Right lung (tissue), 2 donors: ENCODE measurements at regions not wholly inside any gene's neighbourhood (a gene's known extent, or its start where the extent isn't known, plus 50 kb on each side); places are given as distances from the start of the nearest gene placed in this dataset.

ENCODE experiments used
- DNase-seq, 2 donors: peaks; one replicate each; pipeline ENCODE4 v3.0.0-alpha.2; 2013

DNA sequence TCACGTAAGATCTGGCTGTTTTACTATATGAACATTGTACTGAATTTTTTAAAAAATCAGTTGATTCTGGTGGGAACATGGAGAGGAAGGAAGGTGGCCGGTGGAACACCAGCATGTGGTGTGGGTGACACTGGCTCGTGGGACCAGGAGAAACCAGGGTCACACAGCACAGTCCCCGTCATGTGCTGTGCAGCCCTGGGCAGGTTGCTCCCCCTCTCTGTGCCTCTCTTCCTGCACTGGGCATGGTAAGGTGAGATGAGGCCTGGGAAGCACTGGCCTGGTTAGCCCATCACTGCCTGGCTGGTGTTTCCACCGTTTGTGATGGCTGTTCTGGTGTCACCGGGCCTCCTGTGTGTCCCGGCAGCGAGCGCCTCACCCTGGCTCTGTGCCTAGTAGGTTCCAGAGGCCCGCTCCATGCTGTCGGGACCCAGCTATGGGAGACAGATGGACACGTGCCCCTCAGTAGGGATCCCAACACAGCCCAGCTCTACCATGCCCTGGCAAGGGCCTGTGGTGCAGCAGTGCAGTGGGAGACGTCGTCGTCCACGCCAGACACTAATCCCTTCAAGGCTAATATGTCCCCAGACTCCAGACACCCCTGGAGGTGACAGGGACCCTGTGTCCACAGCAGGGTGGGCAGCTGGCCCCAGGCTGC is 88.2 kb upstream of the LINC01488 start:
- DNase-seq: no peak

DNA sequence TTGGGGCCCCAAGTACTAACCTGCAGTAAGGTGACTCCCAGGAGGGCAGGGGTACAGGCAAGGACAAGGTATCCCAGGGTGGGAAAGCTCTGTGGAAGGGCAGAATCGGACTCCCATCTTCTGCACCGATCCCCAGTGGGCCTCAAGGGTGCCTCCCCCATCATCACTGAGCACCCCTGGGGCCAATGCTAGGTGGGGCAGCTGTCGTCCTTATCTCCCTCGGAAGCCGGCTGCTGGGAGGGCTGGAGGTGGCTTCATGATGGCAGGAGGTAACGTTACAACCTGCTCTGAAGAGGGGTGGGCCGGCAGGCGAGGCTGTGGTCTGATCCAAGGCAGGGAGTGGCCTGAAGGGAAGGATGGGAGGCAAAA is 87.6 kb upstream of the LINC01488 start:
- DNase-seq: no peak

DNA sequence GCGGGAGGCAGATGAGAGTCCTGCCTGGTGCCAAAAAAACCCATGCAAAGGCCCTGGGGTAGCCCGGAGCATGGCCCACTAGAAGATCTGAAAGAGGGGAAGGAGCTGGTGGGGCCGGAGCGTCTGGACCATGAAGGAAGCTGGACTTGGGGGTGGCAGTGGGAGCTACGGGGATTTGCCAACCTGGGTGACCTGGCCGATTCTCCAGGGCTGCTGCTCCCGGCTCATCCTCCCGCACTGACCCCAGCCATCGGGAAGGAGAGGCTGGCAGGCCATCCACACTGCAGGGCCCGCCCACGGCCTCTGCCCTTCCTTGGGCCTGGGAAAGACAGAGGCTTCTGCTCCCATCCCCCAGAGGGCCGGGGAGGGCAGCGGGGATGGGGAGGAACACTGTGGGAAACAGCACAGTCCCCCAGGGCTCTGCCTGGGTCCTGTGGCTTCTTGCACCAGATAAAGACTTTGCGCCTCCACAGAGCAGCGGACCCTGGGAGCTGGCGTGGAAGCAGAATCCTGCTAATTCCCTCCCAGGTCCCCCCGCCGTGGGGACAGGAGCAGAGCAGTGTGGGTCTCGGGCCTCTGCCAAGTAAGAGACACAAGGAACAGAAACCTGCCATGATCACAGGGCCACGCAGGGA is 87.1 kb upstream of the LINC01488 start:
- no peak for DNase-seq

DNA sequence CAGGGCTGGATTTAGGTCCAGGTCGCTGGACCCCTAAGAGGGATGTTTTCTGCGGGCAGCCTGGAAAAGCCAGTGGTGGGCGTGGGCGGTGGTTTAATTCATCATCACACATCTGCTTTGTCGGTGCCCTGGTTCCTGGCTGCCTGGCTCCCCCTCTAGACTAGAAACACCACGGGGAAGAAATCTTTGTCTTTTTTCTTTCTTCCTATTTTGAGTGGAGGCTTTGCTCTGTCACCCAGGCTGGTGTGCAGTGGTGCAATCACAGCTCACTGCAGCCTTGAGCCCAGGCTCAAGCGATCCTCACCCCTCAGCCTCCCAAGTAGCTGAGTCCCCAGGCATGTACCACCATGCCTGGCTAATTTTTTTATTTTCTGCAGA is 86.6 kb upstream of the LINC01488 start:
- DNase-seq: no peak

DNA sequence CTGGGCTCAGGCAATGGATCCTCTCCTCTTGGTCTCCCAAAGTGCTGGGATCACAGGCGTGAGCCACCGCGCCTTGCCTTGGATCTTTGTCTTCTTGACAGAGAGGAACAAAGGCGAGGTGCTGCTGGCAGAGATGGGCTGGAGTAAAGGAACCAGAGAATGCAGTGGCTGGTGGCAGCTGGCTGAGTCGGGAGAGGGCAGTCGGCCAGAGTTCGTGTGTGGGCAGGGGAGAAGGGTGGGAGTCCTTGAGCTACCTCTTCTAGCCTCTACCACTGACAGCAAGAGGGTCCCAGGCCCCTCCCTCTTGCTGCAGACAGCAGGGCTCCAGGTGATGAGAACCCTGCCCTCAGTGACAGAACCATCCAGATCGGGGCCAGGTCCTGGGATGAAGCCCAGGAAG is 86.2 kb upstream of the LINC01488 start:
- no peak for DNase-seq

DNA sequence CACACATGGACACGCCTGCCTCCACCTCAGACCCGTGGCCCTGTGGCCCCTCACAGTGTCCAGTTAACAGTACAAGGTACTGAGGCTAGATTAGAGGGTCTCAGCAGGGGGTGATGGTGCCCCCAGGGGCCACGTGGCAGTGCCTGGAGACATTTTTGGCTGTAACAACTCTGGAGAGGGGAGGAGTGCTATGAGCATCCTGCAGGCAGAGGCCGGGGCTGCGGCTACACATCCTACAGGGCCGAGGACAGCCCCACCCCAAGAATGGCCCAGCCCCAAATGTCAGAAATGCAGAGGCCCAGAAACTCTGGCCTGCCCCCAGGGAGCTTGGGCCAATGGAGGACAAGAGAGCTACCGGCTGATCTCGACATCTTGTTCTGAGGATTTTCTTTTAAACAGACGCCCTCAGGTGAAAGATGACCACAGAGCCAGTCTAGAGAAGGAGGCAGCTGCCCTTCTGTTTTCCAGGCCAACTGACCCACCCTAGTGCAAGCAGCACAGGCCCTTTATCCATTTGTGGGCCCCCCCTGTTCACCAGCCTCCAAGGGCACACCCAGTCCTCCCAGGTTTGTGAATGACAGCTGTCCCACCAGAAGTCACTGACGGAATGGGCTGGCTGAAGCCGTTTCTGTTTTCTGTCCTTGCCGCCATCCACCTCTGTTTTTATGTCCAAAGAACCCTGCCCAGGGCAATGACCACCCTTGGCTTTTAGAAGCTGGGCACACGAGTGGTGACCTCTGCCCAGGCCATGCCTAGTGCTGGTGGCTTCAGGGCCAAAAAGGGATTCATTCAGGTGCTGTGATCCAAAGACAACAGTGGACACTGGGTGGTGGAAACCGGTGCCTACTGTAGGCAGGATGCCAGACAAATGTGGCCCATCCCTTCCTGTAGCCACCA is 85.2 kb upstream of the LINC01488 start:
- DNase-seq: no peak

DNA sequence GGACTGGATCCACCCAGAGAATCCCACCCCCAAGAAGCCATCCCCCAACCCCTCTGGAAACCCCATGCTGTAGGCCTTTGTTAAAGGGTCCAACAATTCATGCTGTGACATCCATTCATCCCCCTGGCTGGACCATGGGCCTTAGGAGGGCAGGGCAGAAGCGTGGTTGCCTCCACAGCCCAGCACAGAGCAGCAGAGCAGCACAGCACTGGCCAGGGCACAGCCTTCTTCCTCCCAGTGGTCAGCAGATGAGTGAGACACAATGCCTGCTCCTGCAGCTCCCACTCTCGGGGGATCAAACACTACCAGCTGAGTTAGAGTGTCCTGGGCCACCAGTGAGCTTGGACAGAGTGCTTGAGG is 84.5 kb upstream of the LINC01488 start:
- no peak for DNase-seq

DNA sequence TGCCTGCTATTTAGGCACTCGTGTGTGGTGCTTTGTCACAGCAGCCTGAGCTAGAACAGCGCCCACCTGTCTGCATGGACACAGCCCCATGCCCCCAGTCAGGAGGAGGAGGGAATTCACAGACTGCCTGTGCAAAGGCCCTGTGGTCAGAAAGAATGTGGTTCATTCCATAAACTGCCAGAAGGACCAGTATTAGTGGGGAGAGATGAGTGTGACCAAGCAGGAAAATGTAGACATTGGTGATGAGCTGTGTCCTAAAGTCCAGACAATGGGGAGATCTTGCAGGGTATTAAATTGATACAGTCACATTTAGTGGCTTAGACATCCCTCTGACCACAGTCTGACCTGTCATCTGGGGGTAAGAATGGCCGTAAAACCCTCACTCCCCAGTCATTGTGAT is 83.7 kb upstream of the LINC01488 start:
- DNase-seq: no peak

DNA sequence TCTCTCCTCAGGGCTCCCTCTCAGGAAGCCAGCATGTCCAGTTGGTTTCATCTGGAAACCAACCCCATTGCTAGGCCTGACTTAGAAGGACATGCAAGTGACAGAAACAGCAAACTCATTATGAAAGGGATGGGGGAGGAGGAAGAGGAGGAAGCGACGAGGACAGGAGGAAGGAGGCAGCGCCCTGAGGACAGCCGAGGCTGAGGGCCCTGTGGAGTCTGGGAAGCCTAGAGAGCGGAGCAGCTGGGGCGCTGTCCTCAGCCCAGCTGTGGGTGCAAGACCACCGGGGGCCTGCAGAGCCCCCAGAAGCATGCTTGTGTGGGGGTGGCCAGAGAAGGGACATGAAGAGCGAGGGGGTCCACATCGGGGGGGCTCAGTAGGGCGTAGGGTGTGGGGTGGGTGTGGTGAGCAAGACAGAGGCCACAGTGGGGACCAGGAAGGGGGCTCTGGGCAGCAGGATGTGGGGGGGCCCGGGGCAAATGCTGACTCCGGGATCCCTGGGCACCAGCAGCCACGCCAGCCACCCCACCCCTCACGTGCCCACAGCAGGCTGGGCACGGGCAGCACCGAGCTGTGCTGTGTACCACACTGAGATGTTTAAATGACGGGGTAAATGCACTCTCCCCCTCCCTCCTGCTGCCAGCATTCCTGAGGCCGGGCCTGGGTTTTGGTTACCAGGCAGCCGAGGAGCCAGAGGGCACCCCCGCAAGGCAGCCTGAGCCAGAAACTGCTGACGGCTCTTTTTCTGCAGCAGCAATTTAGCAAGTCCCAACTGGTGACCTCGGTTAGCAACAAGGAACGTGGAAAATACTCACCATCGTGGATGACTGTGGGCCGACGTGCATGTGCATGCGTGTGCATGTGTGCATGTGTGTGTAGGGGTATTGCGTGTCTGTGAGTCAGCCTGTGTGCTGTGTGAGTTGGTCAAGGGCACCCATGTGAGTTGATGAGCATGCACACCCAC is 82.7 kb upstream of the LINC01488 start:
- DNase-seq: peak in 1 of 2 donors; percentile 45

DNA sequence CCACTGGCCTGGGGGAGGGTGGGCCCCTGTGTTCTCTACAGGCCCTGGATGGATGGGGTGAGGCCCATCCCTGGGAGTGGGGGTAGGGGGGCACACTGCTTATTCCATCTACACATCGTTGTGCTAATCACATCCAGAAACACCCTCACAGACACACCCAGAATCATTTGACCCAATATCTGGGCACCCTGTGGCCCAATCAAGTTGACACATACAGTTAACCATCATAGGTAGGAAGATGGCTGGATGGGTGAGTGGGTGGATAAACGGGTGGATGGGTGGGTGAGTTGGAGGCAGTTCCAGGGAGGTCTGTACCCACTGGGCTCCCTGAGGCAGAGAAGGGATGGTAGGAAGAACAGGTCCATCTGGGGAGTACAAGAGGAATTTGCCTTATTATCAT is 81.3 kb upstream of the LINC01488 start:
- no peak for DNase-seq

DNA sequence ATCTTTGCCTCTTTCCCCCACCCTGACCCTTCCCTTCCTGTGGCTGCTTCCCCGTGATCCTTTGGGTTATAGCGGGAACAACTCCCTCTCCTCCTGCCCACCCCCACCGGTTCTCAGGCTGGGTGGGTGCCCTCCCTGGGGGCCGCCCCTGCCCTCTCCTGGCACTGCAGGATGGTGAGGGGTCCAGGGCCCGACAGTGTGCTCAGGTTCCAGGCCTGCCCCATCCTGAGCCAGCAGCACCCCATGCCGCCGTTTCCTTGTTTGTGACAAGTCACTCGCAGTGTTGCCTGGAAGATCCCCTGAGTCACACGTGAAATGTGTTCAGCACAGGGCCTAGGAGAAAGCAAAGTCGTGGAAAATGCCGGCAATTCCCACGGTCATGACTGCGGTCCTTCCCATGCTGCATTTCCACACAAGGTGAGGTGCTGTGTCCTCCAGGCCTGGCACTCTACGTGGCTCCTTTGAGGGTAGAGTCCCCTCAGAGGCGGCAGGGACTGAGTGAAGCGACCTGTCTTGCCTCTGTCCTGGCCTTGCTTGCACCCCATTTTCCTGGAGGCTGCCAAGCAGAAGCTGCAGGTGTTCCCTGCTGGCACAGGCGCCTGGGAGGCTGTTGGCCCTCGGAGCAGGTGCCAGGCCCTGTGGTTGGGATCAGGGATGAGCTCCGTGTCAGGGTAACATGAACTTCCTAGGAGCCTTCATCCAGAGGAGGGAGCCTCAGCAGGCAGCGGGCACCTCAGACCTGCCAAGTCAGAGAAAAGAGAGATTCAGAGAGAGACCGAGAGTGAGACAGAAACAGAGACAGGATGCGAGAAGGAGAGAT is 80.5 kb upstream of the LINC01488 start:
- DNase-seq: no peak

DNA sequence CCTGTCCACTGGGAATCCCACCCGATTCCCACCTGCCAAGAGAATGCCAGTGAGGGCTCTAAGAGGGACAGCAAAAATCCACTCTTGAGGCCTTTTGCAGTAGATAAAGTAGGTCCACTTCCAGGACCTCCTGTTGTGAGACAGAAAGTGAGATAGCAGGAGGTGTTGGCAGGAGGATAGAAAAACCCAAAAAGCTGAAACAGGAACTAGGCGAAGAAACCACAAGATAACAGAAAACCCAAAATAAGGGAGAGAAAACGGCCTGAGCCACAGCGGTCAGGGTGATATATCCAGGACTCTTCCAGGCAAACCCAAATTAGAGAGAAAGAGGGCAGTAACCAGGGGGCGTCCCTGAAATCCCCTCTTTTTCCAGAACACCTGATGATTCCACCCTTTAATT is 79.7 kb upstream of the LINC01488 start:
- no peak for DNase-seq

DNA sequence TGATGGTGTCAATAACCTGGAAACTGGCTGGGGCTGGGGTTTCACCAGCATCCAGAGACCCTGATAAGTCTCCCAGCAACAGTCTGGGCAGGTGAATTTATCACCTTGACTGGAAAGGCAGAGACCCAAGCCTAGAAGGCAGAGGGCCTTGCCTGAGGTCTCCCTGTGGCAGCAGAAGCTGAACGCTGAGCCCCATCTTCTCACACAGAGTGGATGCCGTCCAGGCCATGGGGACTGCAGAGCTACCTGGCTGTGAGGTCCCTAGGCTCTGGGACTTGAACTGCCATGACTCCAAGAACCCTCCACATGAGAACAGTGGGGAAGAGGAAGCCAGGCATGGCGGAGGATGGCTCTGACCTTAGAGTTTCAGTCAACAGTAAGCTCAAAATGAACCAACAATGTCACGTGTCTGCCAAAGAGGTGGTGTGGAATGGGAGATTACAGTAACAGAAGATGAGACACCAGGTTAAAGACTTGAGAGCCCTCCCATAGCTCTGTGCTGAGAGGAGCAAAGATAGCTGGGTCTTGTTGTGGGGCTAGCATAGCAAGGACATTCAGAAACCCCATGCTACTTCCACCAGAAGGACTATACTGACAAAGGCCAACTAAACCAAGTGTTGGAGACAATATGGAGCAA is 79.1 kb upstream of the LINC01488 start:
- no peak for DNase-seq

DNA sequence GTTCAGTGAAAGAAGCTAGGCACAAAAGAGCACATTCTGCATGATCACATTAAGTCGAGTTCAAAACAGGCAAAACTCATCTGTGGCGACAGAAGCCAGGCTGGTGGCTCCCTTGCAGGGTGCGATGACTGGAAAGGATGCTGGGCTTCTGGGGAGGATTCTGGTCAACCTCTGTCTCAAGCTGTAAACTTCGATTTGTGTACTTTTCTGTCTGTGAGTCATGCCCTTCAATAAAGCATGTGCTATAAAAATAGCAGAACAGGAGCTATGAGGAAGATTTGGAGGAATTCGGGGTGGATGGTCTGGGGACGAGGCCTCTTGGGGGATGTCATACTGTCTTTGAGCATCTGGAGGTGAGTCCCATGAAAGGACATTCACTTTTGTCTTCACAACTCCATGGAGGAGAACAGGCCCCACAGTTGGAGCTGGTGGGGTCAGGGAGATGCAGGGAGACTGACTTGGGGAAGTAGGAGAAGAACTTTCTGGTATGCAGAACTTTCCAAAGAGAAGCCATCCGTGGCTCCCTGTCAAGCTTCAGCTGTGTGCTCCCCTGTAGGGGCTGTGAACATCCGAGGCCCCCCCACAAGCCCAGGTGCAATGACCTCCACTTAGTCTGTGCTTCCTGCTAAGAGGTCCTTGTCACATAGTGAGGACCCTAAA is 77.8 kb upstream of the LINC01488 start:
- no peak for DNase-seq

DNA sequence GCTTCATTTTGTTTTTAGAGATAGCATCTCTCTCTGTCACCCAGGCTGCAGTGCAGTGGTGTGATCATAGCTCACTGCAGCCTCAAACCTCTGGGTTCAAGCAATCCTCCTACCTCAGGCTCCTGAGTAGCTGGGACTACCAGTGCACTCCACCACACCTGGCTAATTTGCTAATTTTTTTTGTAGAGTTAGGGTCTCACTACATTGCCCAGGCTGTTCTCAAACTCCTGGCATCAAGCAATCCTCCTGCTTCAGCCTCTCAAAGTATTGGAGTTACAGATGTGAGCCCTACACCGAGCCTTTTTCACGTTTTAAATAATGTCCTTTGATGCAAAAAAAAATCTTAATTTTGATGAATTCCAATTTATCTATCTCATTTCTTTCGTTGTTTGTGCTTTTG is 75.4 kb upstream of the LINC01488 start:
- DNase-seq: no peak

DNA sequence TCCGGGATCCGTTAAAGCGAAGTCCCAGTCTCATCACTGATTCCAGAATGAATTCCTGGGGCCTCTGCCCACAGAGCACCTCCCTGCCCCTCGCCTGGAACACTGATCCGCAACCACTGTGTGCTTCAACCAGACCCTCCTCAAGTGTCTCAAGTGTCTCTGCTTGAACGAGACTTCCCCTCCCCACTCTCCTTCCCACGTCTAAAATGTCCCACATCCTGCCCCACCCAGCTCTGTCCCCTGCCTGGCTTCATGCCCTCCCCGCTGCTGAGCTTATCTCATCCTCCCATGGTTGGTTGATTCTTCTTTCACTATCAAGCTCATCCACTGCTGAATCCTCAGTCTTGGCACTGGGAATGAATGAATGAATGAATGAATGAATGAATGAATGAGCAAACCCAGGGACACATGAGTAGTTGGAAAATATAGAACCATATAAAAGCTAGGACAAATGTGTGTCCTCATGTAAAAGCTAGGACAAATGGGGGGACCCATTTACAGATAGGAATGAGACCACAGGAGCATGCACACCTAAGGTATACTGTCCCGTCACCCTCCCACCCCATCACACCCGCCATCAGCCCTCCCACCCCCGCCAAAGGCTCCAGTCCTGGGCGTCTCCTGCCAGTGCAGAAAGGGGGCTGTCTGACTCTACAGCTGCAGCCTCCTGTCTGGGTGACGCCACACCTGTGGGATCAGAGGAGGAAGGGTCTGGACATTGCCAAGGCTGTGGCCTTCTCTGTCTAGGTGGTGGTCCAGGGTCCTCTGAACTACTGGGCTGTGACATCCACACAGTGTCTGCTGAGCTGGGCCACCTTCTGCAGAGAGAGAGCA is 71.4 kb upstream of the LINC01488 start:
- DNase-seq: no peak

DNA sequence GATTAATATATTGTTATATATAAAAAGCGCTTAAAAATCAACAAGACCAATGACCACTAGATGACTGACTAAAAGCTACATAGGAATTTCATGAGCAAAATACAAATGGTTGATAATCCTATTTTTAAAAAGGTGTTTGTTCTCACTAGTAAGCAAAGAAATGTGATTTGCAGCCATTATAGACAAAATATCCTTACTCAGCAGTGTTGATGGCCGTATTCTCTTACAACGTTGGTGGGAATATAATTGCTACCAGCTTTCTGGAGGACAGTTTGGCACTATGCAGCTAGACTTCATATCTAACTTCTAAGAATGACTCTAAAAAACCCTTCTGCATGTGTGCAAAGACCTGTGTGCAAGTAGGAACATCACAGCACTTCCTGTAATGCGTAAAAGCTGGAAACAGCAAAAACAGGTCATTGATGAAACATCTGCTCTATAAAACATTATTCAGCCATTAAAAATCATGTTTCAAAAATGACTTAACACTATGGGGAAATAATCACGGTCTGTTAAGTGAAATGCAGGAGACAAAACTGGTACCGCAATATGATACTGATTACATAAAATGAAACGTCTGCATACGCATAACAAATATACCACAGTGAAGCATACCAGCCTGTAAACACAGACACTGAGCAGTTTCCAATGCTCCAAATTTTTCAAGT is 70.1 kb upstream of the LINC01488 start:
- DNase-seq: no peak

DNA sequence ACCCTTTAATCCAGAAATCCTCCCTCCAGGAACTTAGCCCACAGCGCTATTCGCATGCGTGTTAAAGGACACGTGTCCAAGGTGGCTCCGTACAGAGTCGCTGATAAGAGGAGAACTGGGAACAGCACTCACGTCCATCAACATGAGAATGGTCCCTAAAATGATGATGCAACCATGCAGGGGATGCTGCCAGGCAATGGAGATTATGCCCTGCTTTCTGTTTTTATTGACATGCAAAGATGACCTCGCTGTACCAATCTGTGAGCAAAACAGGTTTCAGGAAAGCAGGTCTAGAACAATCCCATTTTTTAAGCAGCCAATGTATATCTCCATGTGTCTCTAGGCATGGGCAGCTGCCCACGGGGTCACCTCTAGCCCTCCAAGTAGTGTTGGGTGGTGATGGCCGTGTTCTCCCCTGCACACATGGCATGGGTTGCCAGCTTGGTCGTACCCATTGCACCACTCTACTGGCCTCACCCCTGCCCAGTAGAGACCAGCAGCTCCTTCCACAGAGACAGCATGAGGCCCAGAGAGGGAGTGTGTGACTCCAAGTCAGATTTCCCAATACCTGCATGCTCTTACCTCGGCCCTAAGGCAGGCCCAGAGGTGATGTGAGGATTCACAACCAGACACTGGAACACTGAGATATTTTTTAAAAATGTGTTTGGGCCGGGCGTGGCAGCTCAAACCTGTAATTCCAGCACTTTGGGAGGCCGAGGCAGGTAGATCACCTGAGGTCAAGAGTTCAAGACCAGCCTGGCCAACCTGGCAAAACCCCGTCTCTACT is 68.3 kb upstream of the LINC01488 start:
- DNase-seq: no peak
